MM.1S (cell line): ENCODE measurements at regions not wholly inside any gene's neighbourhood (a gene's known extent, or its start where the extent isn't known, plus 50 kb on each side); places are given as distances from the start of the nearest gene placed in this dataset.

Source experiments
- CTCF ChIP-seq: fragments of 300-600 bp; sonication (generic); IDR thresholded peaks from 2 replicates; pipeline ENCODE4 v1.5.1; 2016; ENCODE audit warnings: antibody characterized with exemption, low read length, mixed read lengths
- EZH2 ChIP-seq: fragments of 300-600 bp; sonication (generic); optimal IDR thresholded peaks from 2 replicates; pipeline ENCODE3; 2017; ENCODE audit warnings: low read depth, mild to moderate bottlenecking, antibody characterized with exemption, low read length, mixed read lengths
- EZH2phosphoT487 ChIP-seq: fragments of 300-600 bp; sonication (generic); IDR thresholded peaks from 2 replicates; pipeline ENCODE4 v1.6.1; 2018; ENCODE audit warnings: antibody characterized with exemption, low read length

GRCh38 chr16:66273053-66273452 lies 93.4 kb upstream of the CDH5 start:
- TF ChIP-seq CTCF (no peak), EZH2phosphoT487 (no peak), EZH2 (no peak)
